ENCODE measurements at regions not wholly inside any gene's neighbourhood (a gene's known extent, or its start where the extent isn't known, plus 50 kb on each side); places are given as distances from the start of the nearest gene placed in this dataset.

DNA sequence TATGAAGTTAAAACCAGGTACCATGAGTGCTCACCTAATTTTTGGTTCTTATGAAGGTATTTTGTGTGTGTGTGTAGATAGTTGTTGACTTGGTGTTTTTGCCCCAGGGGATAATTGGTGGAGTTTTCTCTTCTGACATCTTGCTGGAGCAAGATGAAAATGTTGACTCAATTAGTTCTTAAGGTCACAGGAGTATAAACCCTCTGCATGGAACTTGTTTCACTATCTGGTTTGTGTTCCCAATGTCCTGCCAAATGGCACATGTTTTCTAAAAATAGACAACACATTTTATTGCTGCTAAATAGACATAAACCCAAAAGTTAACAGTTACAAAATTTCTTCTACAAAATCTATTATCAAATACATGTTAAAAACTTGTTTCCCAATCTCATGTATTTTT, 180.9 kb downstream of the FAM170A start:
- no peak overlapping the region for H4K8ac ChIP-seq (ENCODE audit: low read depth in 2 of 2, low read length in 2 of 2)
- DNase-seq, result no peak
- in situ Hi-C loops (cut with MboI; ENCODE audit: low sequenced_read_pairs), result no loop called here
- no peak overlapping the region for H3K56ac ChIP-seq (ENCODE audit: extremely low read depth, insufficient read depth, low read length)
- no peak overlapping the region for H3K18ac ChIP-seq (ENCODE audit: low read depth, low read length)
- ChIA-PET POLR2A (ENCODE audit: unreplicated experiment) (no interaction called here), CTCF (no interaction called here)
- no peak overlapping the region for H2AK9ac ChIP-seq (replicated peaks; ENCODE audit: low read depth, low read length, poor library complexity)
- no peak overlapping the region for H2BK120ac ChIP-seq (ENCODE audit: low read depth, low read length)
- no peak overlapping the region for H2BK20ac ChIP-seq (ENCODE audit: low read depth, low read length)
- no peak overlapping the region for H2BK15ac ChIP-seq (ENCODE audit: low read depth, low read length)
- no peak overlapping the region for H2AFZ ChIP-seq (replicated peaks; ENCODE audit: low read length, poor library complexity)
- no peak overlapping the region for H3K23ac ChIP-seq (ENCODE audit: low read depth, low read length)
- no peaks in the 10 kb centered on the region for H3K9me1 ChIP-seq (ENCODE audit: insufficient read depth, low read length)
- no peaks in the 10 kb centered on the region for H3K4me1 ChIP-seq (ENCODE audit: control insufficient read depth, insufficient read depth, low read length)
- H2BK5ac ChIP-seq (ENCODE audit: low read depth, low read length, poor library complexity, severe bottlenecking), result no peak overlapping the region
- H3K4me3 ChIP-seq (ENCODE audit: insufficient read depth, low read depth, low read length), result no peak overlapping the region
- no peaks in the 10 kb centered on the region for H3K9me3 ChIP-seq (ENCODE audit: control insufficient read depth, insufficient read depth, low read length)
- no peak for ATAC-seq (ENCODE audit: low read depth)
- no TSS peak for BruUV-seq (replicated peaks)
- no peaks in the 10 kb centered on the region for H4K20me1 ChIP-seq (ENCODE audit: insufficient read depth, low read length)
- no peak overlapping the region for H3K27ac ChIP-seq (ENCODE audit: insufficient read depth, low read length)
- H3K4ac ChIP-seq (ENCODE audit: low read depth, low read length), result no peak overlapping the region
- no peaks in the 10 kb centered on the region for H3K79me1 ChIP-seq (ENCODE audit: low read depth in 1 of 2, low read length in 2 of 2)
- H3K9ac ChIP-seq (ENCODE audit: low read depth, low read length), result no peak overlapping the region
- dilution Hi-C loops (cut with HindIII; ENCODE audit: low sequenced_read_pairs, unreplicated experiment), result no loop called here
- no peaks in the 10 kb centered on the region for H3K36me3 ChIP-seq (ENCODE audit: control insufficient read depth, insufficient read depth, low read length)
- no peak overlapping the region for H2AK5ac ChIP-seq (ENCODE audit: low read depth, low read length)
- intact Hi-C loops (cut with micrococcal nuclease), result no loop called here
- H3K4me2 ChIP-seq (ENCODE audit: low read depth, low read length), result no peak overlapping the region
- no peak overlapping the region for H4K91ac ChIP-seq (ENCODE audit: insufficient read depth, low read depth, low read length)
- no peaks in the 10 kb centered on the region for H3K27me3 ChIP-seq (ENCODE audit: control insufficient read depth, insufficient read depth, low read length)
- no peak overlapping the region for H4K5ac ChIP-seq (ENCODE audit: low read depth, low read length)
- TF ChIP-seq POLR2A (IDR thresholded peaks at IDR 0.05; ENCODE audit: low read depth, low read length), result no peak
- no peak for TF ChIP-seq SMC3 (IDR thresholded peaks at IDR 0.05; ENCODE audit: low read depth, low read length)
- TF ChIP-seq MAFK (IDR thresholded peaks at IDR 0.05; ENCODE audit: low read depth, low read length), result no peak
- no peak for TF ChIP-seq CEBPB (IDR thresholded peaks at IDR 0.05; ENCODE audit: low read depth, low read length)
- TF ChIP-seq, protein P1, sequence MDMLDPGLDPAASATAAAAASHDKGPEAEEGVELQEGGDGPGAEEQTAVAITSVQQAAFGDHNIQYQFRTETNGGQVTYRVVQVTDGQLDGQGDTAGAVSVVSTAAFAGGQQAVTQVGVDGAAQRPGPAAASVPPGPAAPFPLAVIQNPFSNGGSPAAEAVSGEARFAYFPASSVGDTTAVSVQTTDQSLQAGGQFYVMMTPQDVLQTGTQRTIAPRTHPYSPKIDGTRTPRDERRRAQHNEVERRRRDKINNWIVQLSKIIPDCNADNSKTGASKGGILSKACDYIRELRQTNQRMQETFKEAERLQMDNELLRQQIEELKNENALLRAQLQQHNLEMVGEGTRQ (IDR thresholded peaks at IDR 0.05; ENCODE audit: low read depth, low read length), result no peak
- TF ChIP-seq NFE2L2 (IDR thresholded peaks at IDR 0.05; ENCODE audit: low read depth, low read length), result no peak
- TF ChIP-seq, protein P2, sequence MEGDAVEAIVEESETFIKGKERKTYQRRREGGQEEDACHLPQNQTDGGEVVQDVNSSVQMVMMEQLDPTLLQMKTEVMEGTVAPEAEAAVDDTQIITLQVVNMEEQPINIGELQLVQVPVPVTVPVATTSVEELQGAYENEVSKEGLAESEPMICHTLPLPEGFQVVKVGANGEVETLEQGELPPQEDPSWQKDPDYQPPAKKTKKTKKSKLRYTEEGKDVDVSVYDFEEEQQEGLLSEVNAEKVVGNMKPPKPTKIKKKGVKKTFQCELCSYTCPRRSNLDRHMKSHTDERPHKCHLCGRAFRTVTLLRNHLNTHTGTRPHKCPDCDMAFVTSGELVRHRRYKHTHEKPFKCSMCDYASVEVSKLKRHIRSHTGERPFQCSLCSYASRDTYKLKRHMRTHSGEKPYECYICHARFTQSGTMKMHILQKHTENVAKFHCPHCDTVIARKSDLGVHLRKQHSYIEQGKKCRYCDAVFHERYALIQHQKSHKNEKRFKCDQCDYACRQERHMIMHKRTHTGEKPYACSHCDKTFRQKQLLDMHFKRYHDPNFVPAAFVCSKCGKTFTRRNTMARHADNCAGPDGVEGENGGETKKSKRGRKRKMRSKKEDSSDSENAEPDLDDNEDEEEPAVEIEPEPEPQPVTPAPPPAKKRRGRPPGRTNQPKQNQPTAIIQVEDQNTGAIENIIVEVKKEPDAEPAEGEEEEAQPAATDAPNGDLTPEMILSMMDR (conservative IDR thresholded peaks at IDR 0.05; ENCODE audit: low read depth, low read length), result no peak
- TF ChIP-seq CHD1 (IDR thresholded peaks at IDR 0.05; ENCODE audit: low read depth, low read length), result no peak
- TF ChIP-seq MAZ (IDR thresholded peaks at IDR 0.05; ENCODE audit: borderline replicate concordance, low read depth, low read length), result no peak
- no peak for TF ChIP-seq RAD21 (IDR thresholded peaks at IDR 0.05; ENCODE audit: low read length)
- no peak for TF ChIP-seq FOS (IDR thresholded peaks at IDR 0.05; ENCODE audit: low read depth, low read length)
- TF ChIP-seq MXI1 (IDR thresholded peaks at IDR 0.05; ENCODE audit: borderline replicate concordance, low read depth, low read length), result no peak
- TF ChIP-seq RFX5 (IDR thresholded peaks at IDR 0.05; ENCODE audit: low read depth, low read length), result no peak
- no peak for TF ChIP-seq RCOR1 (IDR thresholded peaks at IDR 0.05; ENCODE audit: insufficient replicate concordance, low read length)
- H3K14ac ChIP-seq (replicated peaks; ENCODE audit: low read depth, low read length), result no peak overlapping the region
